Muscle of back (tissue), 3 donors: ENCODE measurements at regions not wholly inside any gene's neighbourhood (a gene's known extent, or its start where the extent isn't known, plus 50 kb on each side); places are given as distances from the start of the nearest gene placed in this dataset.
"Not testable (repeated sequence)": the region's sequence is repeated elsewhere in the genome, so short reads cannot be mapped to it uniquely, and the experiment has no call there.

Experiments used
- DNase-seq, 3 donors: peaks; one replicate each; pipeline versions ENCODE4 v3.0.0 to v3.0.0-alpha.2; 2013

DNA sequence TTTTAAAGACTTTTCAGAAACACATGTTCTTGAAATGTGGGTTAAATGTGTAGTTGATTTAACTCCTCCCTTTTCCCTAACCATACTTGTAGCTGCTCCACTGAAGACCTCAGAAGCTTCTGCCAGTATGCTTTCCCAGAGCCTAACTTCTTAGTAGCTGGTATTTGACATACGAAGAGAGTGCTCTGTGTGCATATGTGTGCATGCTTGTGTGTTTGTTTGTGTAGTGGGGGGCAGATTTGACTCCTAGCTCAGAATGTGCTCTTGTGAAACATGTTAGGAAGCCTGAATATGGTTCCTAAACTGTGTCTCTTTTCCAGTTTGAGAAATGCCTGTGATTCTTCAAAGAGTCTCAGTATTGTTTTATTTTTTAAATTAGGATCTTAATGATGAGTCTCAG lies 420.4 kb downstream of the PCNX1 start:
- no peak for DNase-seq

DNA sequence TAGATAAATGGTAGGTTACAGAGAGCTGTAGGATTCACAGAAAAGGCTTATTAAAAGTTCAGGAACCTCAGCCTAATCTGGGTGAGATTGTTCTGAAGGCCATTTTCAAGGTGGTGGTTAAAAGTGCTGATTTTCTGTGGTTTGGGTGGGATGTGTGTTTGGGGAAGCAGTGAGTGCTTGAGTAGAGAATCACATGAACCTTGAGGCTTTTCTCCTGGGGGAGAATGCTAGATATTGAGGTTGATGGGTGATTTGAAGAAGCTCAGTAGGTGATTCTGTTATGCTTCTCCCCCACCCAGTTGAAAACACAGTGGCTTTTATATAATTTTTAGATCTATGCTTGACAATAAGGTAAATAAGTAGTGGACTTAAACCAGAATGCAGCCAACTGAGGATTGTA lies 420.9 kb downstream of the PCNX1 start:
- DNase-seq = no peak

DNA sequence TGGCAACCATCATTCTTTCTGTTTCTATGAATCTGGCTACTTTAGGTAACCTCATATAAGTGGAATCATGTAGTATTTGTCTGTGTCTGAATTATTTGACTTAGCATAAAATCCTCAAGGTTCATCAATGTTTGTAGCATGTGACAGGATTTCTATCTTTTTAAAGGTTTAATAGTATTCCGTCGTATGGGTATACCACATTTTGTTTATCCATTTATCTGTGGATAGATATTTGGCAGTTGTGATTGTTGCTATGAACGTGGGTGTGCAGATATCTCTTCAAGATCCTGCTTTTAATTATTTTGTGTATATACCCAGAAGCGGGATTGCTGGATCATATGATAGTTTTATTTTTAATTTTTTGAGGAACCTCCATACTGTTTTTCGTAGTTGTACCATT lies 421.7 kb downstream of the PCNX1 start:
- DNase-seq = no peak

DNA sequence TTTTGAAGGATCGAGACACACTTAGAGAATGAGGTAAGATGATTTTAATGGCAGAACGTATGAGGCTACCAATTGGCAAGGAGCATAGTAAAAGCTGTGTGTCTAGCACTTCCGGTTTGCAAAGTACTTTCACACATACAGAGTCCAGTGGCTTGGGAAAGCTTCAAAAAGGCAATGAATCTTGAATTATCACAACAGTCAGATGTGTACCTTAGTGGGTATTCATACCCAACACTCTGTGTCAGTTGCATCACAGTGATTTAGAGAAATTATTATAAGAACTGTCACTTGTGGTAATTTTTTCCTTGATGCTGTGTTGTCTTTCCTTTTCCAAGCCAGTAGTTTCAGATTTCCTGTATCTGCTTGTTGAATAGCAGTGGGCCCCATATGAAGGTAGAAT lies 424.1 kb downstream of the PCNX1 start:
- DNase-seq = no peak

DNA sequence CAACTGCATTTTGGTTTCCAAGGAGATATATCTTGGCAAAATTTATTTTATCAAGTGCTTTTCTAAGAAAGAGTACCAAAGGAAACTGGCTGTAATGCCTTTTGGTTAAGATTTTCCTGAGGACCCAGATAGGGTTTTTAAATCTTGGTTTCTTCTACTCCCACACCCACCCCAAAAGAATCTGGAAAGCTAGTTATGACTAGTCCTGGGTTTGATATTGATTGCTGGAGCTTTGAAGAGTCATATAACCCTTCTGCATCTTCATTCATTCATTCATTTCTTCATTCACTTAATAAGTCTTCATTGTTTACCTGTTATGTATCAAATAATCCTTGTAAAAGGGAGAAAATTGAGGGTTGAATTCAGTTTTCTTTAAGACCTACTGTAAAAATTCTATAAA lies 425.2 kb downstream of the PCNX1 start:
- no peak for DNase-seq

DNA sequence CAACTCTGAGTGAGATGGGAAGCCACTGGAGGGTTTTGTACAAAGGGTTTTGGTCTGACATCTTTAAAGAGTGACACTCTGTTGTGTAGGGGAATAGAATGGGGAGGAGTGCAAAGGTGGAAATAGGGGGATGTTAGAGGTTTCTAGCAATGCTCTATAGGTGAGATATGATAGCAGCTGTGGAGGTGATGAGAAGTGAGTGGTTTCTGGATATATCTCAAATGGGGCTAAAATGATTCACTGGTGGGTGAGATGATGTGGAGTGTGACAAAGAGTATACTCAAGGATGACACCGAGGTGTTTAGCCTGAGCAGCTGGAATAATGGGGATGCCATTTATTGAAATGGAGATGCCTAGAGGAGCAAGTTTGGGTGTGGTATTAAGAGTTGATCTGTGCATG lies 426.4 kb downstream of the PCNX1 start:
- DNase-seq = no peak

DNA sequence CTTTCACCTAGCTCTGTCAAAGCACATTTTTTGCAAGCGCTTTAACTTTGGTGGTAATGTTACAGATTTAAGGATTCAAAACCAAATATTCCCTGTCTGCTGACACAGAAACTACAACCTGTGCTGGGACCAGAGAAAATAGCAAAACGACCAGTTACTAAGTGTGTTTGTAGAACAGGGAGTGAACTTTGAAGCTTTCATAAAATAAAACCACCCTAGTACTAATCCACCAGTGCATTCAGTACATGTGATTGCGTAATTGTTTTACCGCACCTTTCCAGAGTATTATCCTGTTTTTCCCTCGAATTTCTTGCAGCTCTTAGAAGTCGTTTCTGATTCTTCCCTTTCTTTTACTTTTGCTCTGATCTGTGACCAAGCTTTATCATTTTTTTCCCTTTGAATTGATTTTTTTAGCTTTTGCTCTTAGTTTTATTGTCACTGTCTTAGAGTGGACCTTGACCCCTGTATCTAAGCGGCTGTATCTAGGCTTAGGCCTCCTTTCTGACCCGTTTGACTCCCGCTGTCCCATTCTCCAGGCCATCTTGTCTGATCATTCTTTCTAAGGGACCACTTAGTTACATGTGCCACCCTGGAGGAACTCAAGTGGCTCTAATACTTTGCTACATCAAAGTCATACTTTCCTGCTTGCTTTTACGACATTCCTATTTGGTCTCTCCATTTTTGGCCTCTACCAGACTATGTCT lies 429.4 kb downstream of the PCNX1 start:
- DNase-seq = no peak

DNA sequence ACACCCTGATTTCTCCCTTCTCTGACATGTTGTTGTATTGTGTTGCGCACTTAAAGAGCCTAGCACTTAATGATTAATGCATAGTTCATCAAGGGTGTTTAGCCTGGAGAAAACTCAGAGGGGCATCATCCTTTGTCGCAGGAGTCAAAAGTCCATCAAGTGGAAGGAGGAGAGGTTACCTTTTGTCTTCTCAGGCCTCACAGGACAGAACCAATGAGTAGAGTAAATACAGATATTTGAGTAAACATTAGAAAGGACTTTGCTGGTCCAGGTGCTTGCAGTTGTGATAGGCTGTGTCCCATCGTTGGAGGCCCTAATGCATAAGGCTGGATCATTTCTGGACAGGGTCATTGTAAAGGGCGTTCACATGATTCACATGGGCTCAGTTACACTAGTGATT lies 430.9 kb downstream of the PCNX1 start:
- no peak for DNase-seq

DNA sequence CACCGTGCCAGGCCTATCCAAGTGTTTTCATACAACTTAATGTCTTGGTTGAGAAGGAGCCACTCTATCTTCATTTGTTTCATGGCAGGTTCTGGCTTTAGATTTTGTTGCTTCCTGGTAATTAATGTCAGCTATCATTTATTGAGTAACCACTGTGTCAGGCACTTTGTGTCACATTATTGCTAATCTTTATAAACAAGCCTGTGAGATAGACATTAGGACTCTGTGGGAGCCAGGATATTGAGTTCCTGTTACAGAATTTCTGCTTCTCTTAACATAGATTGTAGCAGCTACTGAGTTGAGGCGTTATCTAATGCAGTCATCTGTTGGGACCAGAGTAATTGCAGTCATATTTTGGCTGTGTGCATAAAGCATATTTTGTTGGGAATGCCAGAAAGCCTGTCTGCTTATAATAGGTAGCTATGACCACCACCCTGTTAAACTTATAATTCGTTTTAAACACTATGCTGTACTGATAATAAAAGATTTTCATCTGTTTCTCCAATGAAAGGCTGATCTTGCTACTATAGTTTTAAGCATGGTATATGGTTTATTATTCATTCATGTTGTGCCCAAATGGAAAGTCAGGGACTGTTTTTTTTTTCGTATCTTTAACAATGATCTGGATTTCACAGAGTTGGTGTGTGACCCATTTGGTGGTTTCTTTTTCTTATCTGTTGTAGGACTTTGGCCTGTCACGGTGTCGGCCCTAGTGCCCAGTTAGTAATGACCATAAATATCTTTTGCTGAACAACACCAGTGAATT lies 432.6 kb downstream of the PCNX1 start:
- DNase-seq = no peak

DNA sequence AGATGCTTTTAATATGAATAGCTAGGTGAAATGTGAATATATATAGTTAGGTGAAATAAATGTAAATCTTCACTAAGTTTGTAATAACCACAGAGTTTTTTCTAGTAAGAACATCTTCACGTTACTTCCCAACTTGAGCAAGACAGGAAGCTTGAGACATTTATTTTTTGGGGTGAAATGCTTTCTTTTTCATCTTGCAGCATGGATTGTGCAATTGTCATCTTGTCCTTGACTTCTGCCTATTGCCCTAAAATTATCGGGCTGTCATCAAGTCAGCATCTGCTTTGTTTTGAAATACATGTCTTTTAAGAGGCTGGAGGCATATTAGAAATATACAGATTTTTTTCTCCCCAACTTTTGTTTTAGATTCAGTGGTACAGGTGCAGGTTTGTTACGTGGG lies 433.9 kb downstream of the PCNX1 start:
- DNase-seq = no peak

DNA sequence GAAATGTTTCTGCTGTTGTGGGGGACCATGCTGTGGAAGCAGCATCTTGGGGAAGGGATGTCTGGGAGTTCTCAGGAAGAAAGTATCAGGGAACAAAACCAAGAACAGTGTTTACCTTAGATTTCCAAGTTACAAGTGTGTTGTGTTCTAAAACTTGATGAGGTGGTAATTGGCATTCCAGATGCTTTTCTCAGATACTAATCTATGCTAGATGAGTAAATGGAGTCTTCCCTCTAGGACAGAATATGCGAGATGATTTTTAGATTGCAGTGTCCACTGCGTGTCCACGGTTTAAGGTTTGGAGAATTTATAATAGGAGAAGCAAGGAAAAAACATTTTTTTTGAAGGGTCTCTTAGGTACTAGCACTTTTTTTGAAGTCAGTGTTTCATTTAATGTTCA lies 436.5 kb downstream of the PCNX1 start:
- DNase-seq = no peak

DNA sequence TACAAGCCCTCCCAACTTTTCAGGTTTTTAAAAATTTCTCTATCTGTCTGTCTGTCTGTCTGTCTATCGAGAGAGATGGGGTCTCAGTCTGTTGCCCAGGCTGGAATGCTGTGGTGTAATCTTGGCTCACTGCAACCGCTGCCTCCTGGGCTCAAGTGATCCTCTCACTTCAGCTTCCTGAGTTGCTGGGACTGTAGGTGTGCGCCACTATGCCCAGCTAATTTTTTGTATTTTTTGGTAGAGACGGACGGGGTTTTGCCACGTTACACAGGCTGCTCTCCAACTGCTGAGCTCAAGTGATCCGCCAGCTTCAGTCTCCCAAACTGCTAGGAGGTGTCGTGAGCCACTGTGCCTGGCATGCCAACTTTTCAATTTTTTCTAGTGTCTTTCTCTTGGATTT lies 437.2 kb downstream of the PCNX1 start:
- DNase-seq = no peak

DNA sequence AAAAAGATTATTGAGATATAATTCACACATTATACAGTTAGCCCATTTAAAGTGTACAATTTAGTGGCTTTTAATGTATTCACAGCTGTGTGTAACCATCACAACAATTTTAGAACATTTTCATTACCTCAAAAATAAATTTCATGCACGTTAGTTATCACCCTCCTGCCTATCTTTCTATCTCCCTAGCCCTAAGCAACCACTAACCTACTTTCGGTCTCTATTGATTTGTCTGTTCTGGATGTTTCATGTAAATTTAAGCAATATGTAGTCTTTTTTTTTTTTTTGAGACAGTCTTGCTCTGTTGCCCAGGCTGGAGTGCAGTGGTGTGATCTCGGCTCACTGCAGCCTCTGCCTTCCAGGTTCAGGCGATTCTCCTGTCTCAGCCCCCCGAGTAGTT lies 439.4 kb downstream of the PCNX1 start:
- no peak for DNase-seq

DNA sequence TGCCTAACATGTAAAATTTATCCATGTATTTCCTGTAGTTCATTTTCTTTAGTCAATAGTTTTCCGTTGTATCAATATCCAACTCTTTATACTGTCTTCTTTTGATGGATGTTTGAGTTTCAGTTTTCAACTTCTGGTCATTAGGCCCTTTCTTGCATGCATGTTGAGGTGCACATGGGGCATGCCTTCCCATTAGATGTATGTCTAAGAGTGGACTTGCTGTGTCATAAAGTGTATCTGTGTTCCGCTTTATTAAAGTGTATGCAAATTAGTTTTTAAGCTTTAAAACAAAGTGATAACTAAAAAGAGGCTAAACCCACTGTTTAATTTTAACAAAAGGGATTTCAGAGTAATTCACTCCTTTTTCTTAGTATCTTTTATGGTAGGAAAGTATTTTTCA lies 441.1 kb downstream of the PCNX1 start:
- DNase-seq = no peak

DNA sequence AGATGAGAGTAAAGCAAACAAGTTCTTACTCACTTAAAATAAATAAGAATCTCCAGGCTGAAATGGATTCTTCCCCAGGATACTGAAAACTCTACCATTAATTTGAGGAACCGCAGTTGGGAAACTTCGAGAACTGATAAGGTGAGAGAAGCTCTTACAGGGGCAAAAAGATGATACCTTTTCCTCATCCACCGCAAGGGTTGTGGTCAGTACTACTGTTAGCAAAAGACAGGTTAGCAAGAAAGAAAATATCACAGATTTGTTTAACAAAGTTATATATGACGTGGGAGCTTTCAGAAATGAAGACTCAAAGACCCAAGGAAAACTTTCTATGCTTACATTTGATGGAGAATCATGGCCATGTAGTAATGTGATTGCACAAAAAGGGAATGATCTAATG lies 441.6 kb downstream of the PCNX1 start:
- no peak for DNase-seq

DNA sequence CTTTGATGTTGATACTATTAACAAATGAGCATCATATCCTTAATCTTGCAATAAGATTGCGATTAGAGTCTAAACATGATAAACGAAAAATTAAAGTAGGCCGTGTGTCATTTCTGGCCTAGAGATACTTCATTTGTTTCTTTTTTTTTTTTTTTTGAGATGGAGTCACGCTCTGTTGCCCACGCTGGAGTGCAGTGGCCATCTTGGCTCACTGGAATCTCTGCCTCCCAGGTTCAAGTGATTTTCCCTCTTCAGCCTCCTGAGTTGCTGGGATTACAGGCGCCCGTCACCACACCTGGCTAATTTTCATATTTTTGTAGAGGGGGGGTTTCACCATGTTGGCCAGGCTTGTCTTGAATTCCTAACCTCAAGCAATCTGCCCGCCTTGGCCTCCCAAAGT lies 446.9 kb downstream of the PCNX1 start:
- DNase-seq = no peak

DNA sequence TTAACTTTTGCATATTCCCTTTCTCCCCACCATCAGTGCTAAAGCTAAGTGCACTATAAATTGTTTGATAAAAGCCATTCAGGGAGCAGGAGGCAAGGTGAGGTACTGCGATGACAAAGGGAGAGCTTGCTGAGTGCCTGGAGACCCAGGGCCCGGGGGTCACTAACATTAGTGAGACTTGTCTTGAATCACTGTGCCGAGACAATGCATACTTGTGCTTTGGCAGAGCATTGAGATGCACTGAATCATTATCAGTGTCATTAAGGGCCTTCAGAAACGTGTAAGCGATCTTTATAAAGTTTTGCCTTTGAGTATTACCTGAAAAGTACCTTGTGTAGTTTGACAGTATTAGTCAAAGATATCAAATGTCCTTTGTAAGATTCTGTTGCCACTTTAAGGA lies 447.5 kb downstream of the PCNX1 start:
- peak in 1 of 3 donors; percentile 52 for DNase-seq

DNA sequence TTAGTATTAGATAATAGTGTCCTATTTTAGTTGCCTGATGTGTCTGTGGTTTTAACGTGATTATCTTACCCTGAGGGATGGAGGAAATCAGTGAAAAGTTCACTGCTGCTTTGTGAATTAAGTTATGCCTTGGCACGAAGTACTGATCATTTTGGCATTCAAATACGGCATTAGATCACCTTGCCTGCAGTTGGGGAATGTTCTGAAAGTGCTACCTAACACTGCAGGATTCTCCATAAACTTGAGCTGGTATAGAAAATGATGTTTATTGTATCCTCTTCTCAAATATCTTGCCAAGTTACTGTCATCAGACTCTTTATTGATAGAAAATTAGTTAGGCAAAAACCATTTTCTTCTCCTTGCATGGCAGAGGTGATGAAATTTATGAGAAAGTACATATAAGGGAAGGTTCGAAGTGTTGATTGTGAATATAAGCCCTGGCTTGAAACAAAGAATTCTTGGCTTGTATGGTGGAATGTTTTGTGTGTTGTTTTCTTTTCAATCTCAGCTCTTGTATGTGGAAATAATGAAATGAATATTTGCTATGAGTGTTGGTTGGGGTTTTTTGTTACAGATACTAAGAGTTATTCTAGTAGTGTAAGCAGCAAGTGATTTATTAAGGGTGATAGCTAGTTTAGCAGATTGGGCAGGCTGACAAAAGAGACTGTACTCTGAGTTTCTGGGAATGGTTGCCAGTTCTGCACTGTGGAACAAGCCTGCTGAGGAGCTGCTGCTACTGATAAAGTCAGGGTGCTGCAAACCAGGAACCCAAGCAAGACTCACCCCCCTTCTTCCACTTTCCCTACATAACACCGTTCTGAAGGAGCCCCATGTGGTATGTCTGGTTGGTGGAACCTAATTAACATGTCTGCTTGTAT lies 448.3 kb downstream of the PCNX1 start:
- DNase-seq = peak; percentile 68 to 81 (median 80)

DNA sequence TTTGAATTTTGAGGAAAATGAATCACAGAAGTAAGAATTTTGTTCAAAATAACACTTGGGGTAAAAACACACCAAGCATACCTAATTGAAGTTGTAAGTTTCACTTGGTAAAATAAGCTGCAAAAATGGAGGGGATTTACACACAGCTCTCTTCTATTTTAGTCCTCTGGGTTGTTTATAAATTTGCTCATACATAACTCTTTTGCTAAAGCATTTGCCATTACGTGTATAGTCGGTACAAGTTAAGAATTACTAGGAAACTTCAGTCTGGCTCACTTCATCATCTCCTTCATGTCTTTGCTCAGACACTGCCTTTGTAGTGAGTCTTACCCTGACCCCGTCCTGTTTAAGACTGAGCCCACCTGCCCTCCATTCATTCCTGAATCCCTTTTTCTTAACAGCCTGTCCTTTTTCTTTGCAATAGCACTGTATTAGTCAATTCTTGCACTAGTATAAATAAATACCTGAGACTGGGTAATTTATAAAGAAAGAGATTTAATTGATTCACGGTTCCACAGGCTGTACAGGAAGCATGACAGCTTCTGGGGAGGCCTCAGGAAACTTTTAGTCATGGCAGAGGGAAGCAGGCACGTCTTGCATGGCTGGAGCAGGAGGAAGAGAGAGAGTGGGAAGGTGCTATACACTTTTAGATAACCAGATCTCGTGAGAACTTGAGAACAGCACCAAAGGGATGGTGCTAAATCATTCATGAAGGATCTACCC lies 451.1 kb downstream of the PCNX1 start:
- no peak for DNase-seq

DNA sequence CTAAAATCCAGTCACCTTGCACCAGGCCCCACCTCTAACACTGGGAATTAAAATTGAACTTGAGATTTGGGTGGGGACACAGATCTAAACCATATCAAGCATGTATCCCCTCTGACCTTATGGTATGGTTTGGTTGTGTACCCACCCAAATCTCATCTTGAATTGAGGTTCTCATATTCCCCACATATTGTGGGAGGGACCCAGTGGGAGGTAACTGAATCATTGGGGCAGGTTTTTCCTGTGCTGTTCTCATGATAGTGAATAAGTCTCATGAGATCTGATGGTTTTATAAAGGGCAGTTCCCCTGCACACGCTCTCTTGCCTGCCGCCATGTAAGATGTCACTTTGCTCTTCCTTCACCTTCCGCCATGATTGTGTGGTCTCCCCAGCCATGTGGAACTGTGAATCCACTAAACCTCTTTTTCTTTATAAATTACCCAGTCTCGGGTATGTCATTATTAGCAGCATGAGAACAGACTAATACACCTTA lies 451.7 kb downstream of the PCNX1 start:
- DNase-seq = not testable (repeated sequence)

DNA sequence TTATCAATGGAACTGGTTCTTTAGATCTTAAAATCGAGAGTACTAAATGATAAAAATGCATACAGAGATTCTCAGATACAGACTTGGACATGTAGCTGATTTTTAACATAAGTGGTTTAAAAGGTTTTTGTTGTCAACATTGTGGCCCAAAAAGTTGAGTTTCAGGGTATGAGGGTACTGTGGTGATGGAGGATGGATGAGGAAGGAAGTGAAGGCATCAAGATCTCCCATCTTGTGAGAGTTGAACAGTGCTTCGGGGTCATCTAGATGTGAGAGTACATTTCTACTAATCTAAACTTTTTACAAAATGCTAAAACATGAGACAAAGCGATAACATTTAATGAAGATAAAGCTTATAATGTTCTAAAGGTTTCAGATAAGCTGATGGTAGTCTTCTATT lies 452.6 kb downstream of the PCNX1 start:
- DNase-seq = no peak

DNA sequence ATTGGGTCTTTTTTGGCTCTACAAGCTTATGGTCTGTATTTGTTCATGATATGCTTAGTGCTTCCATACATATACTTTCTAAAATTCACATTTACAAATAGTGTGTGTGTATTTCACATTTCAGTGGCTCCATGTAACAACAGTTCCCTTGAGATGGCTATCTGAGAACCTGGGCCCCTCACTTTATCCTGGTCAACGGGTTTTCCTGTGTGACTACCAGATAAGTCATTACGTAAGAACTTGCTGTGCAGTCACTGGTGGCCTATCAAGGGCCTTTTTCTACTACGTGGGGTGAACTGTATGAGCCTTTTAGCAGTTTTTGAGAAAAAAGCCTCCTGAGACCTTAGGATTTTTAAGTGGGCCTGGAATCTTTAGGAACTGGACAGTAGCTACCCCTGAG lies 454.1 kb downstream of the PCNX1 start:
- DNase-seq = no peak
